Kidney epithelial cell (primary cell): ENCODE measurements at regions not wholly inside any gene's neighbourhood (a gene's known extent, or its start where the extent isn't known, plus 50 kb on each side); places are given as distances from the start of the nearest gene placed in this dataset.

Experiments
- DNase-seq: peaks from one replicate; pipeline ENCODE4 v3.0.0-alpha.2; 2010; ENCODE audit warnings: low read depth
- H3K27me3 ChIP-seq: 2 replicates; pipeline ENCODE4 v1.6.0; 2011; ENCODE audit warnings: low read length; ENCODE audit not compliant: control insufficient read depth, insufficient read depth
- H3K36me3 ChIP-seq: 2 replicates; pipeline ENCODE4 v1.5.1; 2011; ENCODE audit warnings: low read length; ENCODE audit not compliant: control insufficient read depth, insufficient read depth
- H3K4me3 ChIP-seq: 2 replicates; pipeline ENCODE4 v1.5.1; 2011; ENCODE audit warnings: low read depth, mild to moderate bottlenecking, control low read depth, low read length
- CTCF ChIP-seq: IDR thresholded peaks from 2 replicates; pipeline ENCODE4 v1.5.1; 2011; ENCODE audit warnings: mild to moderate bottlenecking, moderate library complexity, low read length, control low read depth, inconsistent platforms; ENCODE audit not compliant: insufficient read depth, poor library complexity, severe bottlenecking

GRCh38 chr1:81550753-81551152 lies 250.0 kb upstream of the ADGRL2 start:
- peak; percentile 12 for DNase-seq
- Histone ChIP-seq H3K27me3 (no peaks in the 10 kb centered on the region), H3K4me3 (no peak overlapping the region), H3K36me3 (no peaks in the 10 kb centered on the region)
- TF ChIP-seq CTCF = no peak

- H3K36me3 ChIP-seq = no peaks in the 10 kb centered on the region
- peak; percentile 49 for TF ChIP-seq CTCF
- peak; percentile 14 for DNase-seq
- no peaks in the 10 kb centered on the region for H3K27me3 ChIP-seq
- H3K4me3 ChIP-seq = no peak overlapping the region
Observed at GRCh38 chr1:81549588-81550127, 251.1 kb upstream of the ADGRL2 start.

- H3K4me3 ChIP-seq = no peak overlapping the region
- no peak for DNase-seq
- no peaks in the 10 kb centered on the region for H3K27me3 ChIP-seq
- H3K36me3 ChIP-seq = no peaks in the 10 kb centered on the region
- TF ChIP-seq CTCF = no peak
Observed at GRCh38 chr1:81548918-81549587, 251.7 kb upstream of the ADGRL2 start.

- no peak for TF ChIP-seq CTCF
- no peak overlapping the region for H3K4me3 ChIP-seq
- H3K36me3 ChIP-seq = no peaks in the 10 kb centered on the region
- DNase-seq = no peak
- H3K27me3 ChIP-seq = no peaks in the 10 kb centered on the region
Observed at GRCh38 chr1:81547912-81548303, 252.8 kb upstream of the ADGRL2 start.

- no peak for TF ChIP-seq CTCF
- no peaks in the 10 kb centered on the region for H3K36me3 ChIP-seq
- no peak overlapping the region for H3K4me3 ChIP-seq
- H3K27me3 ChIP-seq = no peaks in the 10 kb centered on the region
- DNase-seq = no peak
Observed at GRCh38 chr1:81547261-81547911, 253.3 kb upstream of the ADGRL2 start.

- DNase-seq = no peak
- H3K27me3 ChIP-seq = no peaks in the 10 kb centered on the region
- no peak for TF ChIP-seq CTCF
Observed at GRCh38 chr1:81545734-81546133, 255.0 kb upstream of the ADGRL2 start.

More at GRCh38 chr1:81545734-81546133, 255.0 kb upstream of the ADGRL2 start:
- no peak overlapping the region for H3K4me3 ChIP-seq
- no peaks in the 10 kb centered on the region for H3K36me3 ChIP-seq
